Astrocyte (in vitro differentiated cells and primary cell): ENCODE measurements at regions not wholly inside any gene's neighbourhood (a gene's known extent, or its start where the extent isn't known, plus 50 kb on each side); places are given as distances from the start of the nearest gene placed in this dataset.

Experiments
- CTCF ChIP-seq: IDR thresholded peaks from 2 replicates; pipeline ENCODE4 v1.5.1; 2011; ENCODE audit warnings: low read depth, mild to moderate bottlenecking, inconsistent platforms, low read length, moderate library complexity; ENCODE audit not compliant: insufficient read depth
- EZH2 ChIP-seq: IDR thresholded peaks from 2 replicates; pipeline ENCODE4 v1.6.1; 2012; ENCODE audit warnings: mild to moderate bottlenecking, low read length, inconsistent platforms; ENCODE audit not compliant: insufficient read depth

- TF ChIP-seq CTCF (no peak), EZH2 (no peak)
These were observed 578.0 kb upstream of the NOX3 start for GRCh38 chr6:156033598-156033997.
